Activated CD4-positive, CD25-positive, alpha-beta regulatory T cell treated with anti-CD3 and anti-CD28 coated beads, Interleukin-2, amount 50 U/mL, for 72 hours (primary cell): ENCODE measurements at regions not wholly inside any gene's neighbourhood (a gene's known extent, or its start where the extent isn't known, plus 50 kb on each side); places are given as distances from the start of the nearest gene placed in this dataset.
"Not testable (repeated sequence)": the region's sequence is repeated elsewhere in the genome, so short reads cannot be mapped to it uniquely, and the experiment has no call there.

ENCODE experiments used
- DNase-seq: peaks from one replicate; pipeline ENCODE4 v3.0.0; 2021

DNA sequence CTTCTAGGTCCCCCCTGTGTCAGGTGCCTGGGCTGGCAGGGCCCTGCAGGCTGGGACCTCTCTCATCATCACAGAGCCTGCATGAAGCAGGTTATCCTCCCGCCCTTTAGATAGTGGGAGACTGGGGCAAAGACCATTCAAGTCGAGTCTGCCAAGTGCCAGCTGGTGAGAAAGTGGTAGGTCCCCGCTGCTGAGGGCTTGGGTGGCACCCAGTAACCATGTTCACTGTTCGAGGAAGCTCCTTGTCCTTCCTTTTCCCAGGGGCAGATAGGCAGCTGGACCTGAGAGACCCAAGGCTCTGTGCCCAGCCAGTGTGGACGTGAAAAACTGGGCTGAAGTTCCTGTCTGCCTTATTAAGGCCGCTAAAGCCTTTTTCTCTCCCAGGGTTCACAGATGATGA, 1319.8 kb downstream of the TBC1D22A start:
- no peak for DNase-seq

DNA sequence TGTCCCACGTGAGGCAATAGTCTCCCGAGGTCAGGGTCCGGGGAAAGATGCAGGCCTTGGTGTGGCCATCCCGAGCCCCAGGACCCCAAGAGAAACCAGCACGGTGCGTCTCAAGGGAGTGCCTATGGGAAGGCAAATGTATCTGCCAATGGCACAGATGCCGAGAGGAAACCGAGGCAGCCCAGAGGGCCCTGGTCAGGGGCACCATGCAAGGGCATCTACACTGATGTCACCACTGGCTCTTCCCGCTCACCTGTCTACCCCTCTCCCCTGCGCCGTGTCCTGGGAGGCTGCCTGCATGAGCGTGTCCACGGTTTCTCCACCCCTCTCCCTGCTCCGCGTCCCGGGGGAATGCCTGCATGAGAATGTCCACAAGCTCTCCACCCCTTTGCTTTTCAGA, 1318.8 kb downstream of the TBC1D22A start:
- DNase-seq, result no peak

DNA sequence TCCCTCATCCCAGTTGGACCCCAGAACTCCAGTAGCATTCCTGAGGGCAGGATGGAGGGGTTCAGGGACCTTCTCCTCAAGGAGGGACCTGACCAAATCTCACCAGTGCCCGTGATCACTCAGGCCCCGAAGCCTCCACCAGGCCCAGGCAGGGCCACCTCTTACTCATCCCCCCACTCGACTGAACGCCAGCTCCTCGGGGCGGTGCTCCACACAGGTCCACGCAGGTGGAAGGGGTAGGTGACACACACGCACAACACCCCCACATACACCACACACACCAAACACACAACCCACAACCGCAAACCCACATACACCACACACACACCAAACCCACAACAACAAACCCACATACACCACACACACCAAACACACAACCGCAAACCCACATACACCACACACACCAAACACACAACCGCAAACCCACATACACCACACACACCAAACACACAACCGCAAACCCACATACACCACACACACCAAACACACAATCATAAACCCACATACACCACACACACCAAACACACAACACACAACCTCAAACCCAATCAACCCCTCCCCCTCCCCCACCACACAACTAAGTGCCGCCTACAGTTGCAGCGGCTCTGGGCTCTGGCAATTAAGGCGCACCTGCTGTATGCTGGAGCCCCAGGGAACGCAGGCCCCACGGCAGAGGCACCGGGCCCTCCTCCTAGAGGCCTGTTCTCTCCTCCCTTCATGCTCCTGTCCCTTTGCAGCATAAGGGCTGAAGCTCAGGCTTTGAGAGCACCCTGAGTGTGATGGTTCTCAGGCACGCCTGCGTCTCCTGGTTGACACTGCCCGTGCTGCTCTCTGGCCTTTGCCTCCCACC, 1318.1 kb downstream of the TBC1D22A start:
- no peak for DNase-seq

DNA sequence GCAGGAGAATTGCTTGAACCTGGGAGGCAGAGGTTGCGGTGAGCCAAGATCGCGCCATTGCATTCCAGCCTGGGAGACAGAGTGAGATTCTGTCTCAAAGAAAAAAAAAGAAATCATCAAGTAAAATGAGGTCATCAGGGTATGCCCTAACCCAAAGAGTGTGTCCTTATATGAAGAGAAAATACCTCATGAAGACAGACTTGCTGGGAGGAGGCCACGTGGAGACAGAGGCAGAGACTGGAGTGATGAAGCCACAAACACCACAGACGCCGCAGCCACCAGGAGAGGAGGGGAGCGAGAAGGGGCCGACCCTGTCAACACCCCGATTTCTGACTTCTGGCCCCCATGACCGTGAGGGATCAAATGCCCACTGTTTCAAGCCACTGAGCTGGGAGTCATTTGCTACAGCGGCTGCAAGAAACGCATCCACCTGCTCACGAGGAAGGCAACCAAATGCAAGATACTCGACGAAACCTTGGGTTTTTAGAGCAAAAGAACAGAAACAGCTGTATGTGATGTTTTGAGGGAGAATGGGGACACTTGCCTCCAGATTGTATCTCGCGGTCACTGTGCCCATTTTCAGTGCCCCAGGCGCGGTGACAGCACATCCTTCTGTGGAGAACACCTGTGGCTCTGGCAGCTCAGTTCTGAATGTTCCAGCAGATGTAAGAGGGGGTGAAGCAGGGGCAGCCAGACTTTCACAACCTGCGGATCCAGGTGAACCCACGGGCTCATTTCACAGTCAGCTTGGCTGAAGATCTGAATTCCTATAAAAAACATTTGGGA, 1317.2 kb downstream of the TBC1D22A start:
- DNase-seq, result no peak

DNA sequence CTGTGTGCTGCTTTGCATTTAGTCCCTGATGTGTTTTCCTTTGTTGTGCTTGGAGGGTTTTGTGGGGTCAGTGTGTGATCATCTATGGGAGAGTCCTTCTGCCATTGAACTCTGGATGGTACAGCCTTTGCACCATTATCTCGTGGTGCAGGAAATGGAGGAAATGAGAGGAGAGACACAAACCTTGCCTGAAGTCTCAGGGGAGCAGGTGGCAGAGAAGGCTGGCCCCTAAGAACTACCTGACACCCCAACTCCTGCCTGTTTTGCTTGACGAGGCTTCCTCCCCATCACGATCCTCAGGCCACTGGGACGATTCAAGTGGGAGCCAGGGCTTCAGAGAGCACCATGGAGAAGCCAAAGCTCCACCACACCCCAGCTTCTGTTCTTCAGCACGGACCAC, 1316.4 kb downstream of the TBC1D22A start:
- no peak for DNase-seq

DNA sequence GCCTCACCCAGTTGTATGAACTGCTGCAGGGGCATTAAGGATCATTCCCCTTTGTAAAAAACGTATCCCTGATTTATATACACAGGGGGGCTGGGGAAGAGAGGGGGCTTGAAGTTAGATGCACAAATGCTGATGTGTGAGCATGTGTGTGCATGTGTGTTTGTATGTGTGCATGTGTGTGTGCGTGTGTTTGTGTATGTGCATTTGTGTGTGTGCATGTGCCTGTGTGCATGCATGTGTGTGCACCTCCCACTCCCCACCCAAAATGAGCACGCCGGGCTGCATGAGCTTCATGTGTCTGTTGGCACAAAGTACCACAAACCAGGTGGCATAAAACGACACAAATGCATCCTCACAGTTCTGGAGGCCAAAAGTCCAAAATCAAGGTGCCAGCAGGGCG, 1315.2 kb downstream of the TBC1D22A start:
- DNase-seq, result no peak

DNA sequence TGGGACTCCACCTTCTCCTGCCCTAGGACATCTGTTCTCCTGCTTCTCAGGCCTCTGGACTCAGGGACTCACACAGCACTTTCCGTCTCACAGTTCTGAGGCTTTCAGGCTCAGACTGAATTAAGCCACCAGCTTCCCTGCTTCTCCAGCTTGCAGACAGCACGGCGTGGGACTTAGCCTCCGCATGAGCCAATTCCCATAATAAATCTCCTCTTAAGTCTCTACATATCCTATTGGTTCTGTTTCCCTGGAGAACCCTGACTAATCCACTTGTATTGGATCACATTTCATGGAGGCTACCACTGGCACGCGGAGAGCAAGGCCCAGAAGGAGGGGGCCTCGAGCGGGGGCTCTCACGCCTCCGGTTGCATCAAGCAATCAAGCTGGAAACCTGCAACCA, 1313.6 kb downstream of the TBC1D22A start:
- no peak for DNase-seq

DNA sequence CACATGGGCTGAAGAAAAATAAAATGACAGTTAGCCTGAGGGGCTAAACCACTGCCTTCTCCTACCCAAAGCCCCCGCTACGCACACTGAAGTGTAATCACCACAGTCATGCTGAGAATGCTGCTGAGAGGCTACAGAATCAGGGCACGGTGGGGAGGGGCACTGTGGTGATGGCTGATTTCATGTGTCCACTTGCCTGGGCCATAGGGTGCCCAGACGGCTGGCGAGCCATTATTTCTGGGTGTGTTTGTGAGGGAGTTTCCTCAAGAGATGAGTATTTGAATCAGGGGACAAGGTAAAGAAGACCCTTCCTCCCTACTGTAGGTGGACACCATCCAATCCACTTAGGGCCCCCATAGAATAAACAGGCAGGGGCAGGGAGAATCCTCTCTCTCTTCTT, 1313.2 kb downstream of the TBC1D22A start:
- DNase-seq, result no peak

DNA sequence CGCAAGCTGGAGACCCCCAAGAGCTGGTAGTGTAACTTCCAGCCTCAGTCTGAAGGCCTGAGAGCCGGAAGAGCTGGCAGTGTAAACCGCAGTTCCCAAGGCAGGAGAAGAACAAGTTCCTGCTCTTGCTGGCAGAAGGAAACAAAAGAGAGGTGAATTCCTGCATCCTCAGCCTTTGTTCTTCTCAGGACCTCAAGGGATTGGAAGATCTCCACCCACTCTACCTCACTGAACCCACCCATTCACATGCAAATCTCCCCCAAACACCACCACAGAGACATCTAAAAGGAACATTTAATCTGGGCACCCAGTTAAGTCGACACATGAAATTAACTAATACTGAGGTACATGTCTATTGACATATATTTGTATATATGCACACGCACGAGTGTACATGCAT, 1310.3 kb downstream of the TBC1D22A start:
- DNase-seq, result no peak

DNA sequence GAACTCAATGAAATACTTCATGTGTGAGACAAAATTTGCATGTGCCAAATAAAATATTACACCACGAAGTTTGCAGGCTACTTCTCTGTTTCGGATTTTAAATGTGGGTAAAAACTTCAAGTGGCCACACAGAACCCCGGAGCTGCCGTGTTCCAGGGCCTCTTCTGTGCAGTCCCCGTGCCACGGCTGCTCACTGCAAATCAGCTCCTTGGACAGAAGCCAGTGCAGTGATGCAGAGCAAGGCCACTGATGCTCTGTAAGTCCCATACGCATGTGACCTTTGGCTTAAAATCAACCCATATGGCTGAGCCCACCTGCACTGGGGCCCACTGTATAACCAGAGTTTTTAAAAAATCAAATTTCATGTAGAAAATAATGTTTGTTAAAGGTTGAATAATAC, 1309.4 kb downstream of the TBC1D22A start:
- no peak for DNase-seq

DNA sequence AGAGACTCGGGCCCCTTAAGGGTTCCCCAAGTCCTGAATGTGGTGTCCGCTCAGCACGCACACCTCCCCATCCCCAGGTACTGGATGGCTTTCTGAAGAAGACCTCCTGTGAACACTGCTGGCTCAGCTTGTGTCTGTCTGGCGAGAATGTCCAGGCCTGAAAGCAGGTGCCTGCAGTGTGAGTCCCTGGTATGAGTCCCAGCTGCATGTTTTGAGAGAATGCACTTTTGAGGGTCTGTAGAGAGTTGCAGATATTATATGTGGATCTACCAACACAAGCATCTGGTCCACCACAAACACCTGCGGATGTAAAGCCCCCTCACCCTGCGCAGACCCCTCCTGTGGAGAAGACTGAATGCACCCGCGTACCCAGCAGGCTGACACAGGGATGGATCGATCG, 1308.9 kb downstream of the TBC1D22A start:
- DNase-seq, result no peak

DNA sequence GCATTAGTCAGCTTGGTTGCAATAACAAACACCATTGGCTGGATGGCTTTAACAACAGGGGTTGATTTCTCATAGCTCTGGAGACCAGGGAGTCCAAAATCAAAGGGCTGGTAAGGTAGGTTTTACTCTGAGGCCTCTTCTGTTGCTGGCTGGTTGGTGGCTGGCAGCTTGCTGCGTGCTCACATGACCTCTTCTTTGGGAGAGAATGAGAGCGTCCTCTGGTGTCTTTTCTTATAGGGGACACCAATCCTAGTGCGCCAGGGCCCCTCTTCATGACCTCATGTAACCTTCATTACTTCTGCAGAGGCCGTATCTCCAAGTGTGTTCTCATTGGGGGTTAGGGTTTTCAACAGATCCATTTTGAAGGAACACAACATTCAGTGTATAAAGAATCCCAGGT, 1308.3 kb downstream of the TBC1D22A start:
- DNase-seq, result no peak

DNA sequence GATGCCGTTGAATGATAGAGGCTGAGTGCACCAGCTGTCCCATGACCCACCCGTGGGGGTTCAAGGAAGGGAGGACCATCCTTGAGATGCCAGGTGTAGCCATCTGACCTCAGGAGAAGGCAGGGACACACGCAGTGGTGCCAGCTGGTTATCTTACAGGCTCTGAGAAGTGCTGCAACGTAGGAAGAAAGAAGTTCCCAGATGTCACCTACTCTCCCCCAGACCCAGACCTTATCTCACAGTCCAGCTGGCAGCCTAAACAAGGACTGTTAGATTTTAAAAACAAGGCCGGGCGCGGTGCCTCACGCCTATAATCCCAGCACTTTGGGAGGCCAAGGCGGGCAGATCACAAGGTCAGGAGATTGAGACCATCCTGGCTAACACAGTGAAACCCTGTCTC, 1307.6 kb downstream of the TBC1D22A start:
- DNase-seq, result no peak

DNA sequence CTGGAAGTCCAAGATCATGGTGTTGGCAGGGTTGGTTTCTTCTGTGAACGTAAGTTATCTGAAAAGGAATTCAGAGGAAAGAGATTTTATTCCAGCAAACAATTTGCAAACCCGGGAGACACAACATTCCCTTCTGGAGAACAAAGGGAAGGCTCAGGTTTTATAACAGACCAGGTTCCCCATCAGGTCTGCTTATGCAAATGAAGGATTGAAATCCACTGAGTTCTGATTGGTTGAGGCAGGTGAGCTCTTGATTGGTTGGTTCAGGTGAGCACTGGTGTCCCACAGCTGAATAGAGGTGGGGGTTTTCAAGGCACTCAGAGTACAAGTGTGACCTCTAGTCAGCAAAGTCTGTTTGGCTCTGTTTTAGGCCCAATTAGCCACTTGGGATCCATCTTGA, 1306.8 kb downstream of the TBC1D22A start:
- no peak for DNase-seq

DNA sequence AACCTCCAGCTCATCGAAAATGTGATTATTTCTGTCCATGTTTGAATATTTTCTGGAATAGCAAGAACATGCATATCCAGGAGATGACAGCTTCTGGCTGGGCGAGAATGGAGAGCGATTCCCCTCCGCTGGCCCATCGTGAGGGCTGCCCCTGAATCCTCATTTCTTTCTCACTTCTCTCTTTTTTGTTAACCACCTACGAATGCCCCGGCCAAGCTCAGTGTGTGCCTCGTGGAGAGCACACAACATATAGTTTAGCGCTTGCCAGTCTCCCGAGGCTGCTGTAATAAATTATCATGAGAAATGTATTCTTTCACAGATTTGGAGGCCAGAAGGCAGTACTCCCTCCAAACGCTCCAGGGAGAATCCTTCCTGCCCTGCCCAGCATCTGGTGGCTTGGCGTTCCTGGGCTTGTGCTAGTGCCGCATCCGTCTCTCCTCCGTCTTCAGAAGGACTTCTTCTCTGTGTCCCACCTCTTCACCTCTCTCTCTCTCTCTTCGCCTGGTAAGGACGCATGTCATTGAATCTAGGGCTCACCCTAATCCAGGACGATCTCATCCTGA, 1306.0 kb downstream of the TBC1D22A start:
- DNase-seq, result no peak

DNA sequence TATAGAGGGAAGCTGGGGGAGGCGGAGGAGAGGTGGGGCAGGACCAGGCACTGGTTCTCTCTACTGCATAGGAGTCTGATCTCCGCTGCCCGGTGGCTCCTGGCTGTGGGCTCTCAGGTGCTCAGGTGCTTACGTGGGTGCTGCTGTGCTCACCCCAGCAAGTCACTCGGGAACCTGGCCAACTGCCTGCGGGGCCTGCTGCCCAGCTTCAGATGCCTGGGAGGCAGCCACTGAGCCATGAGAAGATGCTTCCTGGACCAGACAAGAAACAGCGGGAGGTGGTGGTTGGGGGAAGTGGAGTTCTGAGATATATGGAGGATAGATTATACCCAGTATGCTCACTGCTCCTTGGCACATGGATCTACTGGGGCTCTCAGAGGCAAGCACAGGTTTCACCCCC, 1303.4 kb downstream of the TBC1D22A start:
- no peak for DNase-seq

DNA sequence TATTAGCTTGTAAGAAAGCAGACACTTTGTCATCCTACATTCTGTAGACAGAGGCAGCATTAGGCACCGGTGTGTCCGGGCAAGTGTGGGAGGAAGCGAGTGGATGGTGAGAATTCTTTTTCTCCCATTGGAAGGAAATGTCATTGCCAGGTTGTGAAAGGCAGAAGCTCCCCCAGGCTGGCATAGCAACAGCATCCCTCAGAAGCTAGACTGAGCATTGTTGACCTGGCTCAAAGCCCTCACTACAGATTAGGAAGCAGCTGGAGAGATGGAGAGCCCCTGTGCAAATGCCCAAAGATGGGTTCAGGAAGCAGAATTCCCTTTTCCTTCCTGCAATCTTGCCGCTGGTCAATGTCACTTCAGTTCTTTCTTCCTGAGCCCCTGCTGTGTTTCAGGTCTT, 1299.3 kb downstream of the TBC1D22A start:
- no peak for DNase-seq

DNA sequence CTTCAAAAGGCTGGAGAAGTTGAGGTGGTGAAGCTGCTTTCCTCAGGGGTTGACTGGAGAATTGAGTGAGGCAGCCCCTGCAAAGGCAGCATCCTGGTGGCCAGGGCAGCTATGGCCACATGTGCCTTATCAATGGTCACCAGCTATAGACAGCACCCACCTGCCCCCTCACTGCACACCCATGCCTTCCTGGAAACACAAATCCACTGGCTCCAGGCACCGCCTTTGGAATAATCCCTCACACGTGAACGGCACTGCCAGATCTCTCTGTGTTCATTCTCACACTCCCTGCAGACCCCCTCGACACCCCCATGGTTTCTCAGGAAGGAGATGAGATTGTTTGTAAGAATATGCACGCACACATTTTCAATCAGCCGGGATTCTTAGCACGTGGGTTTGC, 1297.8 kb downstream of the TBC1D22A start:
- no peak for DNase-seq

DNA sequence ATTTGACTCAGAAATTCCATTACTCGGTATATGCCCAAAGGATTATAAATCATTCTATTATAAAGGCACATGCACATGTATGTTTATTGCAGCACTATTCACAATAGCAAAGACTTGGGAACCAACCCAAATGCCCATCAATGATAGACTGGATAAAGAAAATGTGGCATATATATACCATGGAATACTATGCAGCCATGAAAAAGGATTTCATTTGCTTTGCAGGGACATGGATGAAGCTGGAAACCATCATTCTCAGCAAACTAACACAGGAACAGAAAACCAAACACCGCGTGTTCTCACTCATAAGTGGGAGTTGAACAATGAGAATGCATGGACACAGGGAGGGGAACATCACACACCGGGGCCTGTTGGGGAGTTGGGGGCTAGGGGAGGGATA, 1297.1 kb downstream of the TBC1D22A start:
- not testable (repeated sequence) for DNase-seq

DNA sequence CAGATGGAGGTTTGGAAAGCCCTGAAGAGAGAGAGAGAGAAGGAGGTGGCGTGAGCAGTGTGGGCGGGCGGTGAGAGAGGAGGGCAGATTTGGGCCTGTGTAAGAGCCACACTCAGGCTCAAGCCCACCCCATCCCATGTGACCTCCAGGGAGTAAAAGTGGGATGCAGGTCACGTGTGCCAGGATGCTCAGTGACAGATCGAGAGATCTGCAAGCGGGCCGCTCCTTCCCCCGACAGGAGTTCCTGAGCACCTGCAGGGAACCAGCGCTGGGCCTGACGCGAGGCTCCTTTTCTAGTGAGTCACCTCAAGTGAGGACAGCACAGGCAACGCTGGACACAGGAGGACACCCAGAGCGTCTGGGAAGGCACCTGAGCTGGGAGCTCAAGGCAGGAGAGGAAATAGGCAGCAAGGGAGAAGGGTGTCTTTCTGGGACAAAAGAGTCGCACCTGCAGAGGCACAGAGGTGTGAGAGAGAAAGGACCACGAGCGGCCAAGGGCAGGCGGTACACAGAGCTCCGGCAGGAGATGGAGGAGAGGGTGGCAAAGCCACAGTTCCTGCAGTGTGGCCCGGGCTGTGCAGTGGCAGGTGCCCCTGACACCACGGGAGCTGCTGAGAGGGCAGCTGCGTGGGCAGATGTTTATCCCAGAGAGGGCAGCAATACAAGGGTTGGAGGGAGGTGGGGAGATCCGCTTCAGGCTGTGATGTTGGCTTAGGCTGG, 1294.8 kb downstream of the TBC1D22A start:
- DNase-seq, result no peak

DNA sequence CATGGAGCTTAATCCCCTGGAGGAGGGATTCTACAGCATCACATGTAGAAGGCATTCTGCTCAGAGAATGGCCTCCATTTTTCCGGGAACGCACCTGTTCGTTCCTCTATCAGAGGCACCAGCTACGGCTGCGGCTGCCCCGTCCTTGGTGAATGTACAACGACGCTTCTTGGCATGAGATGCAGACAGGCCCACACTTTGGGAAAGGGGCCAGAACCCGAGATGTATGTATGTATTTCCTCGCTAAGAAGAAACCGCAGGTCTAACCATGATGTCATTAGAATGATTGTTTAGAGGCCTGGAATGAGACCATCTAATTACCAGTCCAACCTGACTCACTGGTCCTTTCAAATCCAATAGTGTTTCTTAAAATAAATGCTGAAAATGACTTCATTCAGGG, 1293.4 kb downstream of the TBC1D22A start:
- DNase-seq, result no peak

DNA sequence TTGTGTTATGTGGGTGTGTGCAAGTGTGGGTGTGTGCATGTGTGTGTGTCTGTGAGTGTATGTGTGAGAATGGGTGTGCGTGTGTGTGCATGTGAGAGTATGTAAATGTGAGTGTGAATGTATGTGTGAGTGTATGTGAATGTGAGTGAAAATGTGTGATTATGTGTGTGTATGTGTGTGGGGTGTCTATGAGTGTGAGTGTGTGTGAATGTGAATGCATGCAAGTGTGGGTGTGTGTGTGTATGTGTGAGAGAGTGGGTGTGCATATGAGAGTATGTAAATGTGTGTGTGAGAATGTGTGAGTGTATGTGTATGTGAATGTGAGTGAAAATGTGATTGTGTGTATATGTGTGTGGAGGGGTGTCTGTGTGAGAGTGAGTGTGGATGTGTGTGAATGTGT, 1292.7 kb downstream of the TBC1D22A start:
- DNase-seq, result no peak

DNA sequence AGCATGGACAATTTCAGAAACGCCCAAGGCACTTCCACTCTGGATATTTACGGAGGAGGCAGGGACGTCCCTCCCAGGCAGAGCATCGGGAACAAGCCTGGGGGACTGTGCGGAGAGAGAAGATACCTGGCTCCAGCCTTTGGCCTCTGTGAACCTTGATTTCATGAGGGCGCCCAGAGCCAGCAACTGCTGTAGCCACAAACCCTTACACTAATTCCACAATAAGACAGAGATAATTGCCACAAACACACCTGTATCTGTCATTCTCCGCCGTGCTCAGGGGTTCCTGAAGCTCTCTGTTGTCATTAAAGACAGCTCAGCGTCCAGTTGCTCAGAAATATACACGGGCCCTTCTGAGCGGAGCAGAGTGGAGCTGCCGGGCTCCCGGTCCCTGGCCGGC, 1292.1 kb downstream of the TBC1D22A start:
- DNase-seq, result no peak
